Hepatocyte (in vitro differentiated cells): ENCODE measurements at regions not wholly inside any gene's neighbourhood (a gene's known extent, or its start where the extent isn't known, plus 50 kb on each side); places are given as distances from the start of the nearest gene placed in this dataset.

Experiments
- CTCF ChIP-seq: fragments of 200-600 bp; sonication (generic); IDR thresholded peaks from 2 replicates; pipeline ENCODE4 v1.5.1; 2016; ENCODE audit warnings: antibody characterized with exemption, mild to moderate bottlenecking; ENCODE audit not compliant: poor library complexity
- EZH2phosphoT487 ChIP-seq: fragments of 200-600 bp; sonication (generic); IDR thresholded peaks from one replicate; pipeline ENCODE4 v1.6.1; 2018; ENCODE audit warnings: antibody characterized with exemption, mild to moderate bottlenecking, low read depth, moderate library complexity; ENCODE audit not compliant: unreplicated experiment, severe bottlenecking

- no peak for TF ChIP-seq EZH2phosphoT487
- no peak for TF ChIP-seq CTCF
Observed at GRCh38 chr4:154010371-154010770, 221.5 kb upstream of the SFRP2 start.
